Progenitor cell of endocrine pancreas (in vitro differentiated cells): ENCODE measurements at regions not wholly inside any gene's neighbourhood (a gene's known extent, or its start where the extent isn't known, plus 50 kb on each side); places are given as distances from the start of the nearest gene placed in this dataset.
"Not testable (repeated sequence)": the region's sequence is repeated elsewhere in the genome, so short reads cannot be mapped to it uniquely, and the experiment has no call there.

Experiments used
- DNase-seq: peaks from one replicate; pipeline ENCODE4 v3.0.0; 2021; ENCODE audit warnings: low spot score; ENCODE audit not compliant: unreplicated experiment
- H3K27ac Mint-ChIP-seq: 2 replicates; pipeline ENCODE4 v1.8.0; 2021; ENCODE audit warnings: mild to moderate bottlenecking, moderate library complexity, mixed read lengths
- H3K27me3 Mint-ChIP-seq: 2 replicates; pipeline ENCODE4 v1.8.0; 2021; ENCODE audit warnings: mixed read lengths
- H3K36me3 Mint-ChIP-seq: 2 replicates; pipeline ENCODE4 v1.8.0; 2022; ENCODE audit warnings: mixed read lengths; ENCODE audit not compliant: insufficient read depth
- H3K4me1 Mint-ChIP-seq: 2 replicates; pipeline ENCODE4 v1.8.0; 2021; ENCODE audit warnings: low read depth, mixed read lengths
- H3K4me3 Mint-ChIP-seq: 2 replicates; pipeline ENCODE4 v1.8.0; 2021; ENCODE audit warnings: low read depth, mild to moderate bottlenecking, moderate library complexity, mixed read lengths
- H3K9me3 Mint-ChIP-seq: 2 replicates; pipeline ENCODE4 v1.8.0; 2021; ENCODE audit warnings: low read depth, mixed read lengths
- TF ChIP-seq, protein P1 (sequence below): fragments of 200-600 bp; sonication (generic); IDR thresholded peaks from one replicate; pipeline ENCODE4 v1.5.0; 2021; ENCODE audit warnings: antibody characterized with exemption, mild to moderate bottlenecking; ENCODE audit not compliant: unreplicated experiment

DNA sequence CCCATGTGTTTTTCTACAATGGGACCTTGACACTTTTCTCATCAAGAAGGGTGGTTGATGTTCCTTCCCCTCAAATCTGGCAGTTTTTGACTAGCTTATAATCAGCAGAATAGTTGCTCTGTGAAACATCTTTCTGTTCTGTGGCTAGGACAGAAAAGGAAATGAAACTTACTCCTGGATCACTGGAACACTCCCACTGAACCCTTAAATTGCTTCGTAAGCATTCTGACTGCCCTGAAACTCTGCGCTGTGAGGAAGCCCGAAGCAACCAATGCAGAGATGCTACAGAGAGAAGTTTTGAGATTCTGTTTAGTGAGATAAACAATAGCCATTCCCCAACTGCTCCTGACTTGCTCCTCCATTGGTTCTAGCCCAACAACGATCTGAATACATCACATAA, 602.2 kb downstream of the CENPC start:
- H3K27me3 Mint-ChIP-seq = peaks cover 2% of the 10 kb centered on the region
- H3K4me1 Mint-ChIP-seq = no peaks in the 10 kb centered on the region
- TF ChIP-seq, protein P1, sequence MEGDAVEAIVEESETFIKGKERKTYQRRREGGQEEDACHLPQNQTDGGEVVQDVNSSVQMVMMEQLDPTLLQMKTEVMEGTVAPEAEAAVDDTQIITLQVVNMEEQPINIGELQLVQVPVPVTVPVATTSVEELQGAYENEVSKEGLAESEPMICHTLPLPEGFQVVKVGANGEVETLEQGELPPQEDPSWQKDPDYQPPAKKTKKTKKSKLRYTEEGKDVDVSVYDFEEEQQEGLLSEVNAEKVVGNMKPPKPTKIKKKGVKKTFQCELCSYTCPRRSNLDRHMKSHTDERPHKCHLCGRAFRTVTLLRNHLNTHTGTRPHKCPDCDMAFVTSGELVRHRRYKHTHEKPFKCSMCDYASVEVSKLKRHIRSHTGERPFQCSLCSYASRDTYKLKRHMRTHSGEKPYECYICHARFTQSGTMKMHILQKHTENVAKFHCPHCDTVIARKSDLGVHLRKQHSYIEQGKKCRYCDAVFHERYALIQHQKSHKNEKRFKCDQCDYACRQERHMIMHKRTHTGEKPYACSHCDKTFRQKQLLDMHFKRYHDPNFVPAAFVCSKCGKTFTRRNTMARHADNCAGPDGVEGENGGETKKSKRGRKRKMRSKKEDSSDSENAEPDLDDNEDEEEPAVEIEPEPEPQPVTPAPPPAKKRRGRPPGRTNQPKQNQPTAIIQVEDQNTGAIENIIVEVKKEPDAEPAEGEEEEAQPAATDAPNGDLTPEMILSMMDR = no peak
- no peak for DNase-seq
- H3K4me3 Mint-ChIP-seq = no peak overlapping the region
- no peaks in the 10 kb centered on the region for H3K36me3 Mint-ChIP-seq
- no peak overlapping the region for H3K27ac Mint-ChIP-seq
- peaks cover 10% of the 10 kb centered on the region for H3K9me3 Mint-ChIP-seq

DNA sequence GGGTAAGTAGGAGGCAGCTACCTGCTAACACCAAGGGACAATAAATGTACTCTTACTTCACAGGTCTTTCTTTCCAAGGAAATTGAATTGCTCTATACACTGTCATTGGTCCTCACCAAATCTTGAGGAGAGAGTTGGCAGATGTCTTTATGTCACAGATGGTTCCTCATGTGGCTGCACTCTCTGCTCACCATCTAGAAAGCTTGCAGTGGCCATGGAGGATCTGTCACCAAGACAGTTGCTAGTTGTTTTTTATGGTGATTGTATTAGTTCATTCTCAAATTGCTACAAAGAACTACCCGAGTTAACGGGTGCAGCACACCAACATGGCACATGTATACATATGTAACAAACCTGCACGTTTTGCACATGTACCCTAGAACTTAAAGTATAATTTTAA, 613.3 kb downstream of the CENPC start:
- H3K4me1 Mint-ChIP-seq, H3K9me3 Mint-ChIP-seq, DNase-seq, H3K27ac Mint-ChIP-seq, H3K36me3 Mint-ChIP-seq, H3K4me3 Mint-ChIP-seq, H3K27me3 Mint-ChIP-seq: not testable (repeated sequence)

DNA sequence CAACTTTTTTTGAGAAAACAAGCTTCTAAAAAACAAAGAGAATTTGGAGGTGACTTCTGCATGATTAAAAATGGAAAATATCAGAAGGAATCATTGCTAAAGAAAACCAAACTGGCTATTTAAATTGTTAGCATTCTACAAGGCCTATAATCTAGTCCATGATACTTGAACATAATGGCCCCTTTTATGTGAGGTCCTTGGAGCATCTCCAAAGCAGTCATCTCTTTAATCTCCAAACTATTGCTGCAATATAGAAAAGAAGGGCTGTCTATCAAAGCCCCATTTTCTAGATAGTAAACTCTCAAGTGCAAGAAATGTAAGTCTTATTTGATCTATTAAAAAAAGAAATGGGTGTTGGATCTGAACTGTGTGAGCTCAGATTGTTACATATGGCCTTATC, 615.1 kb downstream of the CENPC start:
- Mint-ChIP-seq H3K9me3 (peaks cover 3% of the 10 kb centered on the region), H3K4me3 (no peak overlapping the region)
- no peak for DNase-seq

DNA sequence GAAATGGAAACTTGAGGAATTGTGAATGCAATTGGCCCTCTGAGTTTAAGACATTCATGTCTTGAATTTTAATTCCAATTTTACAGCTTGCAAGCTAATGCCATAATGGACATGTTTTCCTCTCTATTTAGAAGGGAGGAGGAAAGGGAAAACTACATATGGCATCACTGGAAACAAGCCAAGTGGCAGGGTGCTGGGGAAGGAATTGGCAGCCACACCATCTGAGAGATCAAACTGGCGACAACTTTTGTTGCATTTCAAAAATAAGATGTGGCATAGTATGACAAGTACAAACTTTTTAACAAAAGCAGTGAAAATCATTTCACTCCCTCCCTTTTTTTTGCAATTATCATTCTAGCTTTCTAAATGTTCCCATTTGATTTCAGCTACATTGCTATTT, 615.6 kb downstream of the CENPC start:
- H3K4me3 Mint-ChIP-seq = no peak overlapping the region
- no peak overlapping the region for H3K27ac Mint-ChIP-seq
- H3K27me3 Mint-ChIP-seq = no peaks in the 10 kb centered on the region
- peaks cover 3% of the 10 kb centered on the region for H3K9me3 Mint-ChIP-seq
- H3K36me3 Mint-ChIP-seq = no peaks in the 10 kb centered on the region
- no peak for DNase-seq
- TF ChIP-seq, protein P1 = no peak
- H3K4me1 Mint-ChIP-seq = peaks cover 1% of the 10 kb centered on the region

More for the DNA sequence above, 615.1 kb downstream of the CENPC start:
- no peaks in the 10 kb centered on the region for H3K36me3 Mint-ChIP-seq
- TF ChIP-seq, protein P1 = no peak
- H3K4me1 Mint-ChIP-seq = peaks cover 1% of the 10 kb centered on the region
- no peak overlapping the region for H3K27ac Mint-ChIP-seq
- H3K27me3 Mint-ChIP-seq = no peaks in the 10 kb centered on the region

DNA sequence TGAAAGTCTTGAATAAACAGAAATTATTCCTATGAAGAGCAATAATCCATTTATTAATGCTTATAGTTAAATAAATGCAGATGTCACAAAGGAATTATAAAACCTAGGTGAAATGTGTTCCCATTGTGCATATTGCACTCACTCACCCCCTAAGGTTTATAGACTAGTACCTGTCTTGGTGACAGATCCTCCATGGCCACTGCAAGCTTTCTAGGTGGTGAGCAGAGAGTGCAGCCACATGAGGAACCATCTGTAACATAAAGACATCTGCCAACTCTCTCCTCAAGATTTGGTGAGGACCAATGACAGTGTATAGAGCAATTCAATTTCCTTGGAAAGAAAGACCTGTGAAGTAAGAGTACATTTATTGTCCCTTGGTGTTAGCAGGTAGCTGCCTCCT, 616.4 kb downstream of the CENPC start:
- not testable (repeated sequence) for H3K9me3 Mint-ChIP-seq, H3K27me3 Mint-ChIP-seq, DNase-seq, H3K4me3 Mint-ChIP-seq, H3K4me1 Mint-ChIP-seq, H3K36me3 Mint-ChIP-seq, H3K27ac Mint-ChIP-seq

DNA sequence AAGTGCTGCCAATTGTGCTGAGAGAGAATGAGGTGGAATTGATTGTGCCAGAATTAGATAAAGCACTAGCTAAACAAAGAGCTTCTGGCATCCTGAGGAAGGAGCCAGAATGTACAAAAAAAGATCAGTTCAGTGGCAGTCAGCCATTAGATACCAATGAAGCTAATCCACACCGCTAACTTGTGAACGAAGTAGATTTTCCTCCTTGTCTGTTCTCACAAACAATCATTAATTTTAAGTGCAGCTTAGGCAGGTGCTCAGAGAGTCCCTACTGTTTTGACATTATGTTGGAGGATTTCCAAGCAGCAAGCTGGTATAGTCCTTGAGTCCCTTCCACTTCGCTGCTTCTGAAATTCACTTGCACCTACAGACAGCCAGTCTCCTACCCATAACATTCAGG, 617.4 kb downstream of the CENPC start:
- no peaks in the 10 kb centered on the region for H3K27me3 Mint-ChIP-seq
- H3K4me1 Mint-ChIP-seq = peaks cover 1% of the 10 kb centered on the region
- H3K4me3 Mint-ChIP-seq = no peak overlapping the region
- TF ChIP-seq, protein P1 = no peak
- no peaks in the 10 kb centered on the region for H3K36me3 Mint-ChIP-seq
- H3K9me3 Mint-ChIP-seq = peaks cover 3% of the 10 kb centered on the region
- H3K27ac Mint-ChIP-seq = peak overlapping the region; percentile 59
- no peak for DNase-seq

DNA sequence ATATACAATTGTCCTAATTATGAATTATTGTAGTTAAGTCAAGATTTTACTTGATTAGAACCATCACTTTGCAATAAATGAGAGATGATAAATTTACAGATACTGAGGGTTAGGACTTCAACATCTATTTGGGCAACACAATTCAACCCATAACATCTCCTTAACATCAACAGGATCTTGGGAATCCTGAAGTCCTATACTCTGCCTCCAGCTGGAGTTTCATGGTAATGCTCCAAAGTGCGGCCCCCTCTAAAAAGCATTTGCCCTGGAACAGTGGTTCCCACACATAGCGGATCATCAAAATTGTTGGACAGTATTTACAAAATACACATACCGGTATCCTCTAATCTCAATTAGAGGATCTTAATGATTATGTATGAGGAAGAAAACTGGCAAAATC, 618.6 kb downstream of the CENPC start:
- Mint-ChIP-seq H3K9me3 (no peaks in the 10 kb centered on the region), H3K36me3 (no peaks in the 10 kb centered on the region), H3K4me1 (peaks cover 1% of the 10 kb centered on the region), H3K27me3 (no peaks in the 10 kb centered on the region), H3K4me3 (no peak overlapping the region), H3K27ac (no peak overlapping the region)
- TF ChIP-seq, protein P1 = no peak
- no peak for DNase-seq
